ENCODE measurements at regions not wholly inside any gene's neighbourhood (a gene's known extent, or its start where the extent isn't known, plus 50 kb on each side); places are given as distances from the start of the nearest gene placed in this dataset.

DNA sequence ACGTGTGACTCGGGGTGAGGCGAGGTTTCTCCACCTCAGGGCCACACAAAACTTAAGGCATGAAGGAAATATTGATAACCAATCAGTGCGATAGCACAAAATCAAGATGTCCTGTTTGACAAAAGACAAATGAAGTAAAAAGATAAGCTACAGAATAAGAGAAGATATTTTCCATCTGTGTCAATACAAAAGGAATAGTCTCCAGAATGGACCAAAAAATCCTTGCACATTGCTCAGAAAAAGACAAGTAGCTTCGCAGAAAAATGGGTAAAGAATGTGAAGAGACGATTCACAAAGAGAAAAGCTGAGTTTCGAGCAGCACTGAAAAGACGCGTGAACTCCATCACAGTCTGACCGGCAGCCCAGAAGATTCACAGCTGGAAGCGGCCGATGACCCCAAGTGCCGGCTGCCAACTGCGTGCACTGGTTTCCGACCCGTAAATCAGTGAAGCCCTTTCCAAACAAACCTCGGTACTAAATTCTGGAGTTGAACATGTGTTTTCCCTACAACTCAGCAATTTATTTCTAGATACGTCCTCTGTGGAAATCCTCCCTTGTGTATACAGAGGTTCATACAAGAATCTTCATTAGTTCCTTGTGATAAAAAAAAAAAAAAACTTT lies 308.4 kb downstream of the BRD1 start:
- POLR2A ChIA-PET: no interaction called here
- H3K4me3 ChIP-seq (ENCODE audit: control extremely low read depth in 1 of 5, extremely low read depth in 1 of 5, insufficient read depth in 1 of 5, low read depth in 2 of 5, low read length in 4 of 5): no peak overlapping the region
- no peaks in the 10 kb centered on the region for H3K79me2 ChIP-seq (ENCODE audit: control insufficient read depth, insufficient read depth, low read length)
- H3K9me3 Mint-ChIP-seq (ENCODE audit: insufficient read depth): no peaks in the 10 kb centered on the region
- H3K4me3 Mint-ChIP-seq: no peak overlapping the region
- H3K36me3 ChIP-seq (replicated peaks in 1 of 2; ENCODE audit: control extremely low read depth in 1 of 2, control insufficient read depth in 1 of 2, extremely low read depth in 1 of 2, insufficient read depth in 2 of 2, low read length in 1 of 2): no peaks in the 10 kb centered on the region
- no peaks in the 10 kb centered on the region for H3K27me3 Mint-ChIP-seq
- no peak overlapping the region for H3K4me2 ChIP-seq (replicated peaks; ENCODE audit: low read depth, low read length, poor library complexity, severe bottlenecking)
- no peak overlapping the region for H3K9ac ChIP-seq (ENCODE audit: low read length)
- no peak overlapping the region for H2AFZ ChIP-seq (ENCODE audit: insufficient read depth, low read depth, low read length, poor library complexity, severe bottlenecking)
- peaks cover 0 to 25% (median 0%) of the 10 kb centered on the region in 3 donors for H3K9me3 ChIP-seq (ENCODE audit: control extremely low read depth in 1 of 3, control insufficient read depth in 2 of 3, insufficient read depth in 1 of 3, low read length in 2 of 3)
- peaks cover 5% of the 10 kb centered on the region for H3K4me1 Mint-ChIP-seq
- ATAC-seq (ENCODE audit: low read depth) (no peak), DNase-seq (no peak)
- intact Hi-C loops (cut with micrococcal nuclease): no loop called here
- H3K4me1 ChIP-seq (ENCODE audit: control insufficient read depth in 2 of 2, insufficient read depth in 2 of 2, low read length in 2 of 2): peaks cover 0 to 5% of the 10 kb centered on the region in 2 donors
- CTCF ChIA-PET: no interaction called here
- 84% methylated on average over 12 of the region's 18 CpGs for WGBS (ENCODE audit: insufficient coverage)
- no peaks in the 10 kb centered on the region for H4K20me1 ChIP-seq (ENCODE audit: control insufficient read depth, insufficient read depth, low read length, poor library complexity, severe bottlenecking)
- TF ChIP-seq, protein P1, sequence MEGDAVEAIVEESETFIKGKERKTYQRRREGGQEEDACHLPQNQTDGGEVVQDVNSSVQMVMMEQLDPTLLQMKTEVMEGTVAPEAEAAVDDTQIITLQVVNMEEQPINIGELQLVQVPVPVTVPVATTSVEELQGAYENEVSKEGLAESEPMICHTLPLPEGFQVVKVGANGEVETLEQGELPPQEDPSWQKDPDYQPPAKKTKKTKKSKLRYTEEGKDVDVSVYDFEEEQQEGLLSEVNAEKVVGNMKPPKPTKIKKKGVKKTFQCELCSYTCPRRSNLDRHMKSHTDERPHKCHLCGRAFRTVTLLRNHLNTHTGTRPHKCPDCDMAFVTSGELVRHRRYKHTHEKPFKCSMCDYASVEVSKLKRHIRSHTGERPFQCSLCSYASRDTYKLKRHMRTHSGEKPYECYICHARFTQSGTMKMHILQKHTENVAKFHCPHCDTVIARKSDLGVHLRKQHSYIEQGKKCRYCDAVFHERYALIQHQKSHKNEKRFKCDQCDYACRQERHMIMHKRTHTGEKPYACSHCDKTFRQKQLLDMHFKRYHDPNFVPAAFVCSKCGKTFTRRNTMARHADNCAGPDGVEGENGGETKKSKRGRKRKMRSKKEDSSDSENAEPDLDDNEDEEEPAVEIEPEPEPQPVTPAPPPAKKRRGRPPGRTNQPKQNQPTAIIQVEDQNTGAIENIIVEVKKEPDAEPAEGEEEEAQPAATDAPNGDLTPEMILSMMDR (IDR thresholded peaks at IDR 0.05): no peak
- H3K27ac ChIP-seq (ENCODE audit: low read length in 2 of 2): no peak overlapping the region
- peaks cover 0 to 3% (median 0%) of the 10 kb centered on the region in 4 experiments for H3K27me3 ChIP-seq (replicated peaks in 1 of 4; ENCODE audit: control extremely low read depth in 1 of 4, control insufficient read depth in 3 of 4, insufficient read depth in 4 of 4, low read length in 3 of 4)
- no peak overlapping the region for H3K27ac Mint-ChIP-seq

DNA sequence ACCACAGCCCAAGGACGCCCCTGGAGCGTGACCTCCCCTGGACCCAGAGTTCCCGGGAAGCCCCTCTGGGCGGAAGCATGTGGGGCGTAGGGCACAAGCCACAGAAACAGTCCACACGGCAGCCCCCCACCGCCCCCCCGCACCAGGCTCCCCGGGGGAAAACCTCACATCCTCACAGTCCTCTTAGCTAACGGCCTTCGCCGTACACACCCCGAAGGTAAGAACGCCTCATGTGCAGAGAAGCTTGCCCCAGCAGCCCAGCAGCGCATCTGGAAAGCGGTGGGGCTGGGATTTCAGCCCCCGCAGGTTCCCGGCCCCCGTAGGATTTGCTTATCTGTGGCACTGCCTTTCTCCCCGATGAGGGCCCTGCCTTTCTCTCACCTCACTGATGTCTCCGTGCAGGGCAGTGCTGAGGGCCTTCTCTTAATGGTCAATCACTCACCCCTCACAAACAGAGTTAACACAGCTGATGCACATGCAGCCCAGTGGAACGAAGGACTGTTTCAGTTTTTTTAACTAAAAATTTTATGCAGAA lies 309.2 kb downstream of the BRD1 start:
- no peak overlapping the region for H3K27ac ChIP-seq (ENCODE audit: low read length in 2 of 2)
- Mint-ChIP-seq H3K4me3 (no peak overlapping the region), H3K27ac (no peak overlapping the region), H3K27me3 (no peaks in the 10 kb centered on the region), H3K4me1 (peaks cover 3% of the 10 kb centered on the region), H3K9me3 (ENCODE audit: insufficient read depth) (no peaks in the 10 kb centered on the region)
- ChIA-PET CTCF (no interaction called here), POLR2A (no interaction called here)
- no peak for DNase-seq
- no peak overlapping the region for H3K4me3 ChIP-seq (ENCODE audit: control extremely low read depth in 1 of 5, extremely low read depth in 1 of 5, insufficient read depth in 1 of 5, low read depth in 2 of 5, low read length in 4 of 5)
- intact Hi-C loops (cut with micrococcal nuclease): no loop called here
- peaks cover 0 to 3% (median 0%) of the 10 kb centered on the region in 4 experiments for H3K27me3 ChIP-seq (replicated peaks in 1 of 4; ENCODE audit: control extremely low read depth in 1 of 4, control insufficient read depth in 3 of 4, insufficient read depth in 4 of 4, low read length in 3 of 4)
- H3K79me2 ChIP-seq (ENCODE audit: control insufficient read depth, insufficient read depth, low read length): no peaks in the 10 kb centered on the region
- H3K36me3 ChIP-seq (replicated peaks in 1 of 2; ENCODE audit: control extremely low read depth in 1 of 2, control insufficient read depth in 1 of 2, extremely low read depth in 1 of 2, insufficient read depth in 2 of 2, low read length in 1 of 2): no peaks in the 10 kb centered on the region
- TF ChIP-seq, protein P1 (IDR thresholded peaks at IDR 0.05): no peak
- TF ChIP-seq EZH2 (IDR thresholded peaks at IDR 0.05; ENCODE audit: borderline replicate concordance, insufficient read depth, low read depth, low read length, poor library complexity, severe bottlenecking): no peak
- H3K4me2 ChIP-seq (replicated peaks; ENCODE audit: low read depth, low read length, poor library complexity, severe bottlenecking): no peak overlapping the region
- no peak overlapping the region for H3K9ac ChIP-seq (ENCODE audit: low read length)
- H4K20me1 ChIP-seq (ENCODE audit: control insufficient read depth, insufficient read depth, low read length, poor library complexity, severe bottlenecking): no peaks in the 10 kb centered on the region
- H3K4me1 ChIP-seq (ENCODE audit: control insufficient read depth in 2 of 2, insufficient read depth in 2 of 2, low read length in 2 of 2): peaks cover 0 to 3% of the 10 kb centered on the region in 2 donors
- H3K9me3 ChIP-seq (ENCODE audit: control extremely low read depth in 1 of 3, control insufficient read depth in 2 of 3, insufficient read depth in 1 of 3, low read length in 2 of 3): peaks cover 0 to 28% (median 0%) of the 10 kb centered on the region in 3 donors
- no peak overlapping the region for H2AFZ ChIP-seq (ENCODE audit: insufficient read depth, low read depth, low read length, poor library complexity, severe bottlenecking)
- no peak for ATAC-seq (ENCODE audit: low read depth)
- 81% methylated on average over 20 of the region's 22 CpGs for WGBS (ENCODE audit: insufficient coverage)
